Neural cell (in vitro differentiated cells): ENCODE measurements at regions not wholly inside any gene's neighbourhood (a gene's known extent, or its start where the extent isn't known, plus 50 kb on each side); places are given as distances from the start of the nearest gene placed in this dataset.

Experiments
- H2AFZ ChIP-seq: fragments of 200-600, 300-800 bp; sonication (generic), shearing (Covaris generic); 2 replicates; pipeline ENCODE4 v1.6.0; 2014; ENCODE audit warnings: low read depth, mild to moderate bottlenecking, antibody characterized with exemption, low read length, moderate library complexity
- H3F3A ChIP-seq: fragments of 200-600 bp; shearing (Covaris generic); 2 replicates; pipeline ENCODE4 v1.6.1; 2016; ENCODE audit warnings: mild to moderate bottlenecking, moderate library complexity, mixed read lengths, antibody characterized with exemption, low read length; ENCODE audit not compliant: insufficient read depth, poor library complexity, severe bottlenecking
- H3K27ac ChIP-seq: fragments of 200-600, 300-800 bp; sonication (generic), shearing (Covaris generic); 2 replicates; pipeline ENCODE4 v1.5.1; 2014; ENCODE audit warnings: mild to moderate bottlenecking, low read length, moderate library complexity
- H3K27me3 ChIP-seq: fragments of 300-800, 200-600 bp; sonication (generic), shearing (Covaris generic); 2 replicates; pipeline ENCODE4 v1.6.0; 2014; ENCODE audit warnings: mild to moderate bottlenecking, low read depth, low read length, moderate library complexity; ENCODE audit not compliant: insufficient read depth
- H3K36me3 ChIP-seq: fragments of 300-800, 200-600 bp; sonication (generic), shearing (Covaris generic); 2 replicates; pipeline ENCODE4 v1.5.1; 2014; ENCODE audit warnings: mild to moderate bottlenecking, antibody characterized with exemption, low read length, moderate library complexity; ENCODE audit not compliant: insufficient read depth
- H3K4me2 ChIP-seq: fragments of 300-800, 200-600 bp; sonication (generic), shearing (Covaris generic); 2 replicates; pipeline ENCODE4 v1.6.0; 2014; ENCODE audit warnings: mild to moderate bottlenecking, low read length
- H3K4me3 ChIP-seq: fragments of 300-800, 200-600 bp; sonication (generic), shearing (Covaris generic); 2 replicates; pipeline ENCODE4 v1.5.1; 2014; ENCODE audit warnings: mild to moderate bottlenecking, low read length, moderate library complexity
- H3K79me2 ChIP-seq: fragments of 200-600 bp; shearing (Covaris generic); replicated peaks from 2 replicates; pipeline ENCODE4 v1.6.0; 2014; ENCODE audit warnings: mild to moderate bottlenecking, low read length, moderate library complexity; ENCODE audit not compliant: insufficient read depth
- H3K9ac ChIP-seq: fragments of 300-800, 200-600 bp; sonication (generic), shearing (Covaris generic); 2 replicates; pipeline ENCODE4 v1.6.1; 2016; ENCODE audit warnings: mild to moderate bottlenecking, low read length, mixed read lengths
- H3K9me2 ChIP-seq: fragments of 200-600 bp; shearing (Covaris generic); 2 replicates; pipeline ENCODE4 v1.6.1; 2016; ENCODE audit warnings: mild to moderate bottlenecking, low read length, mixed read lengths; ENCODE audit not compliant: insufficient read depth
- H3K9me3 ChIP-seq: fragments of 200-600, 300-800 bp; sonication (generic), shearing (Covaris generic); 2 replicates; pipeline ENCODE4 v1.6.1; 2016; ENCODE audit warnings: mild to moderate bottlenecking, mixed run types, low read length, moderate library complexity, mixed read lengths
- H4K20me1 ChIP-seq: fragments of 200-600 bp; shearing (Covaris generic); 2 replicates; pipeline ENCODE4 v1.6.1; 2016; ENCODE audit warnings: mild to moderate bottlenecking, mixed run types; ENCODE audit not compliant: insufficient read depth
- EP300 ChIP-seq: fragments of 450-650 bp; conservative IDR thresholded peaks from 2 replicates; pipeline ENCODE4 v1.6.1; 2014; ENCODE audit warnings: antibody characterized with exemption, mild to moderate bottlenecking, moderate library complexity; ENCODE audit not compliant: poor library complexity, severe bottlenecking
- EZH2 ChIP-seq: fragments of 200-600, 300-800 bp; shearing (Covaris generic), sonication (generic); IDR thresholded peaks from 2 replicates; pipeline ENCODE4 v1.6.1; 2014; ENCODE audit warnings: antibody characterized with exemption, low read length, borderline replicate concordance, mild to moderate bottlenecking; ENCODE audit not compliant: insufficient read depth, poor library complexity, severe bottlenecking
- MXI1 ChIP-seq: fragments of 450-650 bp; conservative IDR thresholded peaks from 2 replicates; pipeline ENCODE4 v1.6.1; 2014; ENCODE audit warnings: antibody characterized with exemption, mild to moderate bottlenecking; ENCODE audit not compliant: poor library complexity, severe bottlenecking
- POLR2AphosphoS5 ChIP-seq: IDR thresholded peaks from 2 replicates; pipeline ENCODE4 v1.6.1; 2012
- RAD21 ChIP-seq: fragments of 450-650 bp; conservative IDR thresholded peaks from 2 replicates; pipeline ENCODE4 v1.6.1; 2014; ENCODE audit warnings: antibody characterized with exemption, mild to moderate bottlenecking, moderate library complexity
- SMC3 ChIP-seq: fragments of 450-650 bp; conservative IDR thresholded peaks from 2 replicates; pipeline ENCODE4 v1.6.1; 2014; ENCODE audit warnings: antibody characterized with exemption, mild to moderate bottlenecking, moderate library complexity; ENCODE audit not compliant: poor library complexity
- TAF1 ChIP-seq: IDR thresholded peaks from 2 replicates; pipeline ENCODE4 v1.6.1; 2012; ENCODE audit warnings: low read depth
- TF ChIP-seq, protein P1 (sequence below): IDR thresholded peaks from 2 replicates; pipeline ENCODE4 v1.6.1; 2012; ENCODE audit warnings: borderline replicate concordance
- TF ChIP-seq, protein P2 (sequence below): fragments of 450-650 bp; IDR thresholded peaks from 2 replicates; pipeline ENCODE4 v1.5.1; 2014; ENCODE audit warnings: antibody characterized with exemption, mild to moderate bottlenecking, moderate library complexity; ENCODE audit not compliant: poor library complexity, severe bottlenecking

DNA sequence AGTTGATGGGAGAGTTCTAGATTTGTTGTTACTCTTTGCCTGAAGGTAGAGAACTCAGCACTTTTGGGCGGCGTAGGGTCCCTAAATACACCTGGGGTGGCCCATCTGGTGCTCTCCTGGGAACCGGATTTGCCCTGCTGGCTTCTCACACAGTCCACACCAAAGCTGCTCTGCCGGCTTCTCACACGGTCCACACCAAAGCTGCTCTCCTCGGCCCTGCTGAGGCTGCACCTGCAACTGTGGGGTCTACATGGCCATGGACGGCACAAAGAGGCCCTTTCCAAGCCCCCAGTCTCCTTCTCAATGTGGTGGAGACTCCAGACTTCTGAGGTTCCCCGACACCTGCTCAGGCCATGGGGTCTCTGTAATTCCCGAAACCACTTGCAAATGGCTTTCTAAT, 124.8 kb upstream of the GPC1 start:
- Histone ChIP-seq H2AFZ (no peak overlapping the region), H3K9me2 (no peaks in the 10 kb centered on the region), H4K20me1 (no peaks in the 10 kb centered on the region), H3K36me3 (no peaks in the 10 kb centered on the region), H3K27ac (no peak overlapping the region), H3K9ac (no peak overlapping the region), H3K79me2 (no peaks in the 10 kb centered on the region), H3K4me3 (no peak overlapping the region), H3F3A (no peaks in the 10 kb centered on the region), H3K27me3 (no peaks in the 10 kb centered on the region), H3K4me2 (no peak overlapping the region), H3K9me3 (no peaks in the 10 kb centered on the region)
- TF ChIP-seq TAF1 (no peak), MXI1 (no peak), POLR2AphosphoS5 (no peak), EZH2 (no peak), EP300 (no peak), RAD21 (no peak), SMC3 (no peak)
- TF ChIP-seq, protein P1, sequence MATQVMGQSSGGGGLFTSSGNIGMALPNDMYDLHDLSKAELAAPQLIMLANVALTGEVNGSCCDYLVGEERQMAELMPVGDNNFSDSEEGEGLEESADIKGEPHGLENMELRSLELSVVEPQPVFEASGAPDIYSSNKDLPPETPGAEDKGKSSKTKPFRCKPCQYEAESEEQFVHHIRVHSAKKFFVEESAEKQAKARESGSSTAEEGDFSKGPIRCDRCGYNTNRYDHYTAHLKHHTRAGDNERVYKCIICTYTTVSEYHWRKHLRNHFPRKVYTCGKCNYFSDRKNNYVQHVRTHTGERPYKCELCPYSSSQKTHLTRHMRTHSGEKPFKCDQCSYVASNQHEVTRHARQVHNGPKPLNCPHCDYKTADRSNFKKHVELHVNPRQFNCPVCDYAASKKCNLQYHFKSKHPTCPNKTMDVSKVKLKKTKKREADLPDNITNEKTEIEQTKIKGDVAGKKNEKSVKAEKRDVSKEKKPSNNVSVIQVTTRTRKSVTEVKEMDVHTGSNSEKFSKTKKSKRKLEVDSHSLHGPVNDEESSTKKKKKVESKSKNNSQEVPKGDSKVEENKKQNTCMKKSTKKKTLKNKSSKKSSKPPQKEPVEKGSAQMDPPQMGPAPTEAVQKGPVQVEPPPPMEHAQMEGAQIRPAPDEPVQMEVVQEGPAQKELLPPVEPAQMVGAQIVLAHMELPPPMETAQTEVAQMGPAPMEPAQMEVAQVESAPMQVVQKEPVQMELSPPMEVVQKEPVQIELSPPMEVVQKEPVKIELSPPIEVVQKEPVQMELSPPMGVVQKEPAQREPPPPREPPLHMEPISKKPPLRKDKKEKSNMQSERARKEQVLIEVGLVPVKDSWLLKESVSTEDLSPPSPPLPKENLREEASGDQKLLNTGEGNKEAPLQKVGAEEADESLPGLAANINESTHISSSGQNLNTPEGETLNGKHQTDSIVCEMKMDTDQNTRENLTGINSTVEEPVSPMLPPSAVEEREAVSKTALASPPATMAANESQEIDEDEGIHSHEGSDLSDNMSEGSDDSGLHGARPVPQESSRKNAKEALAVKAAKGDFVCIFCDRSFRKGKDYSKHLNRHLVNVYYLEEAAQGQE: no peak
- TF ChIP-seq, protein P2, sequence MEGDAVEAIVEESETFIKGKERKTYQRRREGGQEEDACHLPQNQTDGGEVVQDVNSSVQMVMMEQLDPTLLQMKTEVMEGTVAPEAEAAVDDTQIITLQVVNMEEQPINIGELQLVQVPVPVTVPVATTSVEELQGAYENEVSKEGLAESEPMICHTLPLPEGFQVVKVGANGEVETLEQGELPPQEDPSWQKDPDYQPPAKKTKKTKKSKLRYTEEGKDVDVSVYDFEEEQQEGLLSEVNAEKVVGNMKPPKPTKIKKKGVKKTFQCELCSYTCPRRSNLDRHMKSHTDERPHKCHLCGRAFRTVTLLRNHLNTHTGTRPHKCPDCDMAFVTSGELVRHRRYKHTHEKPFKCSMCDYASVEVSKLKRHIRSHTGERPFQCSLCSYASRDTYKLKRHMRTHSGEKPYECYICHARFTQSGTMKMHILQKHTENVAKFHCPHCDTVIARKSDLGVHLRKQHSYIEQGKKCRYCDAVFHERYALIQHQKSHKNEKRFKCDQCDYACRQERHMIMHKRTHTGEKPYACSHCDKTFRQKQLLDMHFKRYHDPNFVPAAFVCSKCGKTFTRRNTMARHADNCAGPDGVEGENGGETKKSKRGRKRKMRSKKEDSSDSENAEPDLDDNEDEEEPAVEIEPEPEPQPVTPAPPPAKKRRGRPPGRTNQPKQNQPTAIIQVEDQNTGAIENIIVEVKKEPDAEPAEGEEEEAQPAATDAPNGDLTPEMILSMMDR: no peak

DNA sequence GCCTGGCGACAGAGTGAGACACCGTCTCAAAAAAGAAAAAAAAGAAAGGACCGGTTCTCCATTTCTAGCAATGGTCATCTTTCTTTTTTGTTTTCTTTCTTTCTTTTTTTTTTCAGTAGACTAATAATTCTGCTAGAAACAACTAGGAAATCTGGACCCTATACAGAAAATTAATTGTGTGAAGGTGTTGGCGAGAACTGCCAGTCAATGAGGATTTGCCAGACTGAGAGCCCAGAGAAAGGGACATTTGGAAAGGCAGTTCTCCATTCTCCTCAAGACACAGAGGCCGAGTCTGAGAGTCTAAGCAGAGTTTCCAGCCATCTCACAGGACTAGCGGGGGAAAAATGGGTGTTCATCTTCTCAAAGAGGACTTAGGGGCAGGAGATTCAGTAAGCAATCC, 123.6 kb upstream of the GPC1 start:
- TF ChIP-seq, protein P1: no peak
- TF ChIP-seq SMC3 (no peak), MXI1 (no peak), RAD21 (no peak), EZH2 (no peak), EP300 (no peak), POLR2AphosphoS5 (no peak), TAF1 (no peak)
- TF ChIP-seq, protein P2: no peak
- no peaks in the 10 kb centered on the region for H3K36me3 ChIP-seq
- no peak overlapping the region for H3K4me2 ChIP-seq
- H3K4me3 ChIP-seq: no peak overlapping the region
- H3K9me3 ChIP-seq: no peaks in the 10 kb centered on the region
- no peak overlapping the region for H2AFZ ChIP-seq
- no peaks in the 10 kb centered on the region for H3K9me2 ChIP-seq
- H3K79me2 ChIP-seq: no peaks in the 10 kb centered on the region
- no peak overlapping the region for H3K9ac ChIP-seq
- H3K27ac ChIP-seq: no peak overlapping the region
- H4K20me1 ChIP-seq: no peaks in the 10 kb centered on the region
- no peaks in the 10 kb centered on the region for H3K27me3 ChIP-seq
- no peaks in the 10 kb centered on the region for H3F3A ChIP-seq
